ENCODE measurements at regions not wholly inside any gene's neighbourhood (a gene's known extent, or its start where the extent isn't known, plus 50 kb on each side); places are given as distances from the start of the nearest gene placed in this dataset.

DNA sequence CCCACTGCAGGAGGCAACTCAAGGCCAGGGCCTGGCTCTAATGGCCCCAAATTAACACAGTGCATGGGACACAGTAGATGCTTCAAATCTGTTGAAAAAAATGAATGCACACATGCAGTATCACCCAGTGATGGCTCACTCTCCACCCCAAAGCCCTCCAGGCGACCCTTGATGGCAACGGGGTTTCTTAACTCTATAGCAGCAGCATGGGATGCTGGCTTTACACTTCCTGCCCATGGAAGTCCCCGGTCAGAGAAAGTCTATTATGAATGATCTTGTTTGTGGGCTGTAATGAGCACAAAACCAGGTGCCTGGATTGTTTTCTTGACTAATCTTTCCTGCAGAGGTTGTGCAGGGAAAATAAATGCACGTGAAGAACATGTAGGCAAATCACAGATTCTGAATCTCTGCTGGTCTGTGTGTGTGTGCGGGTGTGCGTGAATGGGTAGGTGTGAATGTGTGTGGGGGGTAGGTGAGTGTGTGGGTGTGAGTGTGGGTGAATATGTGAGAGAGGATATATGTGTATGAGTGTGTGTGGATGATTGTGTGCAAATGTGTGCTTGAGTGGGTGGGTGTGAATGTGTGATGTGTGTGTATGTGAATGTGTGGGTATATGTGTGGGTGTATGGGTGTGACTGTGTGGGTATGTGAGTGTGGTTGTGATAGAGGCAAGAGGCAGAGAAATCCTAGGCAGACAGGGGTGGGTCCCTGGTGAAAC lies 60.1 kb upstream of the MLN start:
- ATAC-seq (ENCODE audit: low read depth) (no peak), DNase-seq (ENCODE audit: low spot score) (no peak)
- Histone ChIP-seq H3K4me1 (ENCODE audit: insufficient read depth, poor library complexity, severe bottlenecking) (no peaks in the 10 kb centered on the region), H3K27ac (ENCODE audit: poor library complexity, severe bottlenecking) (no peak overlapping the region), H3K27me3 (ENCODE audit: insufficient read depth, poor library complexity, severe bottlenecking) (no peaks in the 10 kb centered on the region), H3K9me3 (ENCODE audit: severe bottlenecking) (no peaks in the 10 kb centered on the region), H3K4me3 (ENCODE audit: severe bottlenecking) (no peak overlapping the region), H3K36me3 (ENCODE audit: low read depth) (no peaks in the 10 kb centered on the region)
- TF ChIP-seq, protein P1, sequence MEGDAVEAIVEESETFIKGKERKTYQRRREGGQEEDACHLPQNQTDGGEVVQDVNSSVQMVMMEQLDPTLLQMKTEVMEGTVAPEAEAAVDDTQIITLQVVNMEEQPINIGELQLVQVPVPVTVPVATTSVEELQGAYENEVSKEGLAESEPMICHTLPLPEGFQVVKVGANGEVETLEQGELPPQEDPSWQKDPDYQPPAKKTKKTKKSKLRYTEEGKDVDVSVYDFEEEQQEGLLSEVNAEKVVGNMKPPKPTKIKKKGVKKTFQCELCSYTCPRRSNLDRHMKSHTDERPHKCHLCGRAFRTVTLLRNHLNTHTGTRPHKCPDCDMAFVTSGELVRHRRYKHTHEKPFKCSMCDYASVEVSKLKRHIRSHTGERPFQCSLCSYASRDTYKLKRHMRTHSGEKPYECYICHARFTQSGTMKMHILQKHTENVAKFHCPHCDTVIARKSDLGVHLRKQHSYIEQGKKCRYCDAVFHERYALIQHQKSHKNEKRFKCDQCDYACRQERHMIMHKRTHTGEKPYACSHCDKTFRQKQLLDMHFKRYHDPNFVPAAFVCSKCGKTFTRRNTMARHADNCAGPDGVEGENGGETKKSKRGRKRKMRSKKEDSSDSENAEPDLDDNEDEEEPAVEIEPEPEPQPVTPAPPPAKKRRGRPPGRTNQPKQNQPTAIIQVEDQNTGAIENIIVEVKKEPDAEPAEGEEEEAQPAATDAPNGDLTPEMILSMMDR (IDR thresholded peaks at IDR 0.05; ENCODE audit: poor library complexity, severe bottlenecking): no peak

DNA sequence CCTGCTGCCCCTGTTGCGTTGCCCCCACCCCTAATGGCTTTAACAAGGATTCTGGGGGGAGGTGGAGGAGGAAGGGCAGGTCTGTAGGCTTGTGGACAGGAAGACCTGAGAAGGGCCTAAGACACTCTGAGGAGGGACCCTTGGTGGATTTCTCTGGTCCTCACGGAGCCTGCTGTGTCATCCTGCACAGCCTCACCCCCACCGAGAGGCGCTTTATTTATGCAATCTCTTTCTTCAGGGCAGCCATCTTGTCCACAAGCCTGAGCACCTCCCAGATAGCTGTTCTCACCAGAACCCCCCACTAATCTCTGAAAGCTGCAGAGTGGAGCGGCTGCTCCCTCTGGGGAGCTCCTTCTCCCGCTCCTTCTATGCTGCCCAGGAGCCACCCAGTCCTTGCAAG lies 59.3 kb upstream of the MLN start:
- no peak for ATAC-seq (ENCODE audit: low read depth)
- no peaks in the 10 kb centered on the region for H3K27me3 ChIP-seq (ENCODE audit: insufficient read depth, poor library complexity, severe bottlenecking)
- H3K27ac ChIP-seq (ENCODE audit: poor library complexity, severe bottlenecking): no peak overlapping the region
- no peak overlapping the region for H3K4me3 ChIP-seq (ENCODE audit: severe bottlenecking)
- H3K36me3 ChIP-seq (ENCODE audit: low read depth): no peaks in the 10 kb centered on the region
- TF ChIP-seq, protein P1 (IDR thresholded peaks at IDR 0.05; ENCODE audit: poor library complexity, severe bottlenecking): no peak
- no peaks in the 10 kb centered on the region for H3K4me1 ChIP-seq (ENCODE audit: insufficient read depth, poor library complexity, severe bottlenecking)
- H3K9me3 ChIP-seq (ENCODE audit: severe bottlenecking): no peaks in the 10 kb centered on the region
- DNase-seq (ENCODE audit: low spot score): no peak

DNA sequence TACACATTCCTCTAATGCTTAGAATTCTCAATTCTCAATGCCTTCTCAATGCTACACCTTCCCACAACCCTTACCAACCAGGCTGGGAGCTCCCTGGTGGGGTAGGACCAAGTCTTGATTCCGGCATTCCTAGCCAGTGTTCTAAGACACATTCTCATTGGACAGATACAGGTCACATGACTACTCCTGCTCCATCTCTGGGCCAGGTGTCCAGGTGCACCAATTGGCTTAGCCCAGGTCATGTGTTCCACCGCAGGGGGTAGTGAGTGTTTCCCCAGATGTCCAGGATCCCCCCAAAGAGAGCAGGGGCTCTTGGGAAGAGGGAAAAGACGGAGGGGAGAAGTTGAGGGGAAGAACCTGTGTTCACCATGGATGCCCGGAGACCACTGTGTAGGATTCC lies 58.7 kb upstream of the MLN start:
- DNase-seq (ENCODE audit: low spot score) (no peak), ATAC-seq (ENCODE audit: low read depth) (no peak)
- no peak overlapping the region for H3K4me3 ChIP-seq (ENCODE audit: severe bottlenecking)
- no peaks in the 10 kb centered on the region for H3K4me1 ChIP-seq (ENCODE audit: insufficient read depth, poor library complexity, severe bottlenecking)
- H3K27me3 ChIP-seq (ENCODE audit: insufficient read depth, poor library complexity, severe bottlenecking): no peaks in the 10 kb centered on the region
- no peak overlapping the region for H3K27ac ChIP-seq (ENCODE audit: poor library complexity, severe bottlenecking)
- no peaks in the 10 kb centered on the region for H3K9me3 ChIP-seq (ENCODE audit: severe bottlenecking)
- TF ChIP-seq, protein P1 (IDR thresholded peaks at IDR 0.05; ENCODE audit: poor library complexity, severe bottlenecking): no peak
- no peaks in the 10 kb centered on the region for H3K36me3 ChIP-seq (ENCODE audit: low read depth)

DNA sequence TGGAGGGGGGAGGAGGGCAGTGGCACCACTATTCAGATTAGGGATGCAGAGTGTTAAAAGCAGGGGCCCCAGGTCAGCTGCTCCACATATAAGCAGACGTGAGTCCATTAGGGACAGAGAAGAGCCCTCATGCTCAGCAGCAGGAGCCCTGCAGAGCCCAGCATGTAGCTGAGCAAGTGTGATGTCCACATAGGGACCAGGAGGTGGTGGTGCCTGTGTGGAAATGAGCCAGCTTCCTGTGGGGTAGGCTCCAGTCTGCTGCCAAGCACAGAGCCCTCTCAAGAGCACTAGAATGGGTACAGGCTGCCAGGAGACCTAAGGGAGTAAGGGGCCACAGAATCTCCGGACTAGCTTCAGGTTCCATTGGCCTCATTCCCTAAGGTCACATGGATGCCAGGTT lies 57.9 kb upstream of the MLN start:
- H3K27me3 ChIP-seq (ENCODE audit: insufficient read depth, poor library complexity, severe bottlenecking): no peaks in the 10 kb centered on the region
- no peaks in the 10 kb centered on the region for H3K36me3 ChIP-seq (ENCODE audit: low read depth)
- DNase-seq (ENCODE audit: low spot score): no peak
- no peak overlapping the region for H3K4me3 ChIP-seq (ENCODE audit: severe bottlenecking)
- ATAC-seq (ENCODE audit: low read depth): no peak
- TF ChIP-seq, protein P1 (IDR thresholded peaks at IDR 0.05; ENCODE audit: poor library complexity, severe bottlenecking): no peak
- no peaks in the 10 kb centered on the region for H3K4me1 ChIP-seq (ENCODE audit: insufficient read depth, poor library complexity, severe bottlenecking)
- no peak overlapping the region for H3K27ac ChIP-seq (ENCODE audit: poor library complexity, severe bottlenecking)
- H3K9me3 ChIP-seq (ENCODE audit: severe bottlenecking): no peaks in the 10 kb centered on the region

DNA sequence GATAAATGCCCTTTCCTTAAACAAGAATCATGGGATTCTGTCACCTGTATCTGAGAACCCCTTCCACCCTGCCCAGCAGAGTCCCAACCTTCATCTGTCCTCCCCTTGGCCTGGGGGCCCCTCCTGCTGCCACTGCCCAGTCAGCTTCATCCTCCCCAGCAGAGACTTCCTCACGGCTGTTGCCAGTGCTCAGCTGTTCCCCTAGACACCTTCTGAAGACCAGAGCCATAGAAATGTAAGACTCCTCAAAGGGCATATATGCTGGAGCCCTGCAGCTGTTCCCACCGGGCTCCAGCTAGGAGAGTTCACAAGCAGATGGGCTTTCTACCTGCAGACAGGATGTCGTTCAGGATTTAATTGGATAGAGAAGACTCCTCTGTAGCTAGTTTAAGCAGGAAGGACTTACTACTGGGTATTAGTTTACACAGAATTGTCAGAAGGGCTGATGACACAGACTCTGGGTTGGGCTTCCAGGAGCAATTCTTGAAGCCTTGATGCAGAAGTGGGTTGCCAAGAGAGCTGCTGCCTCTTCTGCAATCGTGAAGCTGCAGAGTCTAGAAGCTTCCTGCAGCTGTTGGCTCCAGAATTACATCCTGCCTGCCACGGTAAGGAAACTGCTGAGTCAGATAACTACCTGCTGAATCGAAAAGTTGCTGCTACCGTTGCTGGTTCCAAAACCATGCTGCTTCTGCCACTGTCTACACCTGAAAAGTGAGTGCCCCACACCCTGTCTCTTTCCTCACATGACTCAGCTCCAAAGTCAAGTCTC lies 57.1 kb upstream of the MLN start:
- no peaks in the 10 kb centered on the region for H3K27me3 ChIP-seq (ENCODE audit: insufficient read depth, poor library complexity, severe bottlenecking)
- TF ChIP-seq, protein P1 (IDR thresholded peaks at IDR 0.05; ENCODE audit: poor library complexity, severe bottlenecking): no peak
- DNase-seq (ENCODE audit: low spot score): no peak
- no peaks in the 10 kb centered on the region for H3K36me3 ChIP-seq (ENCODE audit: low read depth)
- peak; percentile 38; the same call in 2 of the 3 replicates for ATAC-seq (ENCODE audit: low read depth)
- H3K4me1 ChIP-seq (ENCODE audit: insufficient read depth, poor library complexity, severe bottlenecking): no peaks in the 10 kb centered on the region
- H3K9me3 ChIP-seq (ENCODE audit: severe bottlenecking): no peaks in the 10 kb centered on the region
- no peak overlapping the region for H3K4me3 ChIP-seq (ENCODE audit: severe bottlenecking)
- H3K27ac ChIP-seq (ENCODE audit: poor library complexity, severe bottlenecking): no peak overlapping the region

Measured in RWPE2 (cell line).